ENCODE measurements at regions not wholly inside any gene's neighbourhood (a gene's known extent, or its start where the extent isn't known, plus 50 kb on each side); places are given as distances from the start of the nearest gene placed in this dataset.

DNA sequence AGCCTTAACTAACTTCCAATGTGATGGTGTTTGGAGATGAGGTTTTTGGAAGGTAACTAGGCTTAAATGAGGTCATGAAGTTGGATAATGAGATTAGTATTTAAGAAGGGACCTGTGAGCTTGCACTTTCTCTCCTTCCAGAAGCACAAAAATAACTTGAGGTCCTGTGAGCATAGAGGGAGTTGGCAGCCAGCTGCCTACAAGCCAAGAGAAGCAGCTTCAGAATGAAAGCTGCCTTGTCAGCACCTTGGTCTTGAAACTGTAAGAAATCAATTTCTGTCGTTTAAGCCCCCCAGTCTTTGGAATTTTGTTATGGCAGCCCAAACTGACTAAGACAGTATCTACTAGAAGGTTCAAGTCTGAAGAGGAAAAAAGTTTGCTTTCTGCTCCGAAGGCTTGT, 280.2 kb upstream of the GALNTL6 start:
- no peak overlapping the region for H2BK20ac ChIP-seq (ENCODE audit: low read length)
- H2BK120ac ChIP-seq (replicated peaks; ENCODE audit: low read depth, low read length) = no peak overlapping the region
- no peak for FAIRE-seq
- H3K4ac ChIP-seq (replicated peaks; ENCODE audit: insufficient read length, low read depth, low read length) = no peak overlapping the region
- no peaks in the 10 kb centered on the region for H3K4me1 ChIP-seq (replicated peaks in 1 of 4; ENCODE audit: control insufficient read depth in 3 of 4, insufficient read depth in 4 of 4, low read length in 3 of 4)
- H4K20me1 ChIP-seq (replicated peaks in 1 of 2; ENCODE audit: control insufficient read depth in 1 of 2, insufficient read depth in 2 of 2, low read length in 2 of 2) = no peaks in the 10 kb centered on the region
- no peaks in the 10 kb centered on the region for H3K9me3 ChIP-seq (ENCODE audit: insufficient read depth in 2 of 2, low read depth in 1 of 2, low read length in 1 of 2)
- no peak overlapping the region for H2BK5ac ChIP-seq (ENCODE audit: low read depth, low read length)
- no peak overlapping the region for H3K4me2 ChIP-seq (ENCODE audit: insufficient read depth in 1 of 2, low read depth in 2 of 2, low read length in 2 of 2)
- no peak overlapping the region for H3K23ac ChIP-seq (ENCODE audit: insufficient read length)
- no peak overlapping the region for H3K9ac ChIP-seq (replicated peaks in 1 of 4; ENCODE audit: extremely low read depth in 1 of 4, low read depth in 3 of 4, low read length in 3 of 4)
- ChIA-PET POLR2A (ENCODE audit: partially characterized antibody) (no interaction called here), CTCF (ENCODE audit: partially characterized antibody) (interaction anchor here (0.8 to 1.3 kb wide), 2 partner anchors 25 to 96 kb away, joined by 3 to 4 read pairs; no protein-coding TSS in a partner anchor)
- H2BK12ac ChIP-seq (ENCODE audit: low read depth, low read length) = no peak overlapping the region
- peaks cover 0 to 1% (median 0%) of the 10 kb centered on the region in 4 experiments; a peak in 1 of 7 replicates for H3K27me3 ChIP-seq (replicated peaks in 1 of 4; ENCODE audit: control insufficient read depth in 3 of 4, extremely low read depth in 1 of 4, insufficient read depth in 3 of 4, low read length in 3 of 4)
- H2BK15ac ChIP-seq (ENCODE audit: low read length) = no peak overlapping the region
- 0 out of 2 replicates have a peak overlapping the region, but pooled peaks have one; percentile 18 for H2AFZ ChIP-seq (ENCODE audit: low read length)
- no peak overlapping the region for H3K18ac ChIP-seq (ENCODE audit: extremely low read depth, low read length)
- no peak overlapping the region for H3K4me3 ChIP-seq (ENCODE audit: extremely low read depth in 1 of 4, insufficient read depth in 2 of 4, low read depth in 3 of 4, low read length in 4 of 4)
- no peaks in the 10 kb centered on the region for H3K79me2 ChIP-seq (ENCODE audit: control insufficient read depth in 1 of 2, insufficient read depth in 2 of 2, low read length in 2 of 2)
- no peak for DNase-seq (ENCODE audit: low read depth in 1 of 2, low spot score in 2 of 2)
- H3K36me3 ChIP-seq (ENCODE audit: control insufficient read depth in 2 of 4, insufficient read depth in 4 of 4, low read length in 3 of 4) = no peaks in the 10 kb centered on the region
- no peak overlapping the region for H3K27ac ChIP-seq (ENCODE audit: low read depth, low read length)
- no peak overlapping the region for H4K8ac ChIP-seq (ENCODE audit: extremely low read depth, insufficient read depth, low read length)
- no peaks in the 10 kb centered on the region for H3K79me1 ChIP-seq (ENCODE audit: low read depth, low read length)
- H3K14ac ChIP-seq (ENCODE audit: insufficient read length) = no peak overlapping the region
- H2AK5ac ChIP-seq (ENCODE audit: low read depth, low read length) = no peak overlapping the region
- no peaks in the 10 kb centered on the region for H3K23me2 ChIP-seq (ENCODE audit: low read depth, low read length)
- no peak overlapping the region for H4K5ac ChIP-seq (ENCODE audit: insufficient read length, low read depth, low read length)
- H3K56ac ChIP-seq (replicated peaks; ENCODE audit: insufficient read length, low read depth, low read length) = no peak overlapping the region
- no peak overlapping the region for H4K91ac ChIP-seq (replicated peaks; ENCODE audit: insufficient read length, low read length)
- WGBS, 2 experiments (ENCODE audit: extremely low coverage in 1 of 2, insufficient coverage in 1 of 2, insufficient read length in 1 of 2, insufficient replicate concordance in 2 of 2, low coverage in 1 of 2, low lambda C conversion rate in 2 of 2, missing lambda C conversion rate in 1 of 2) = 93% methylated on average over 2 of the region's 2 CpGs; no CpG with 5 or more reads in 1 of the 2 experiments
- no peak for TF ChIP-seq SP2 (IDR thresholded peaks at IDR 0.05; ENCODE audit: low read length)
- TF ChIP-seq CBX5 (IDR thresholded peaks at IDR 0.05; ENCODE audit: low read depth, low read length) = no peak
- TF ChIP-seq TAF1 (IDR thresholded peaks at IDR 0.05; ENCODE audit: low read depth, low read length) = no peak
- TF ChIP-seq RAD21 (IDR thresholded peaks at IDR 0.05 in 1 of 2, conservative IDR thresholded peaks at IDR 0.05 in 1 of 2; ENCODE audit: low read depth in 2 of 2, low read length in 2 of 2) = no peak
- TF ChIP-seq HDAC2 (IDR thresholded peaks at IDR 0.05; ENCODE audit: borderline replicate concordance in 1 of 2, low read depth in 2 of 2, low read length in 2 of 2) = no peak
- TF ChIP-seq GABPA (IDR thresholded peaks at IDR 0.05; ENCODE audit: borderline replicate concordance, insufficient read depth, low read length) = no peak
- TF ChIP-seq, protein P1, sequence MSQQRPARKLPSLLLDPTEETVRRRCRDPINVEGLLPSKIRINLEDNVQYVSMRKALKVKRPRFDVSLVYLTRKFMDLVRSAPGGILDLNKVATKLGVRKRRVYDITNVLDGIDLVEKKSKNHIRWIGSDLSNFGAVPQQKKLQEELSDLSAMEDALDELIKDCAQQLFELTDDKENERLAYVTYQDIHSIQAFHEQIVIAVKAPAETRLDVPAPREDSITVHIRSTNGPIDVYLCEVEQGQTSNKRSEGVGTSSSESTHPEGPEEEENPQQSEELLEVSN (IDR thresholded peaks at IDR 0.05) = no peak
- TF ChIP-seq SIX5 (IDR thresholded peaks at IDR 0.05; ENCODE audit: low read depth, low read length) = no peak
- TF ChIP-seq, protein P2, sequence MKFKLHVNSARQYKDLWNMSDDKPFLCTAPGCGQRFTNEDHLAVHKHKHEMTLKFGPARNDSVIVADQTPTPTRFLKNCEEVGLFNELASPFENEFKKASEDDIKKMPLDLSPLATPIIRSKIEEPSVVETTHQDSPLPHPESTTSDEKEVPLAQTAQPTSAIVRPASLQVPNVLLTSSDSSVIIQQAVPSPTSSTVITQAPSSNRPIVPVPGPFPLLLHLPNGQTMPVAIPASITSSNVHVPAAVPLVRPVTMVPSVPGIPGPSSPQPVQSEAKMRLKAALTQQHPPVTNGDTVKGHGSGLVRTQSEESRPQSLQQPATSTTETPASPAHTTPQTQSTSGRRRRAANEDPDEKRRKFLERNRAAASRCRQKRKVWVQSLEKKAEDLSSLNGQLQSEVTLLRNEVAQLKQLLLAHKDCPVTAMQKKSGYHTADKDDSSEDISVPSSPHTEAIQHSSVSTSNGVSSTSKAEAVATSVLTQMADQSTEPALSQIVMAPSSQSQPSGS (IDR thresholded peaks at IDR 0.05; ENCODE audit: low read length) = no peak
- no peak for TF ChIP-seq ZNF274 (IDR thresholded peaks at IDR 0.05; ENCODE audit: borderline replicate concordance, extremely low read depth, low read length)
- no peak for TF ChIP-seq EGR1 (IDR thresholded peaks at IDR 0.05; ENCODE audit: borderline replicate concordance, low read depth, low read length)
